ENCODE measurements at regions not wholly inside any gene's neighbourhood (a gene's known extent, or its start where the extent isn't known, plus 50 kb on each side); places are given as distances from the start of the nearest gene placed in this dataset.
"Not testable (repeated sequence)": the region's sequence is repeated elsewhere in the genome, so short reads cannot be mapped to it uniquely, and the experiment has no call there.

GRCh38 chr13:89406096-89406495 lies 1734.9 kb downstream of the SLITRK5 start:
- H3K27ac ChIP-seq (ENCODE audit: low read depth, low read length); H3K9ac ChIP-seq (ENCODE audit: low read length in 5 of 5); H3K27me3 ChIP-seq (ENCODE audit: control insufficient read depth in 5 of 5, insufficient read depth in 4 of 5, low read length in 5 of 5); H3K4me3 ChIP-seq (ENCODE audit: low read depth in 1 of 5, low read length in 5 of 5); H3K4me1 ChIP-seq (ENCODE audit: control insufficient read depth in 5 of 5, insufficient read depth in 5 of 5, low read length in 5 of 5); H3K9me3 ChIP-seq (ENCODE audit: control insufficient read depth in 5 of 5, low read length in 5 of 5); H3K36me3 ChIP-seq (ENCODE audit: control insufficient read depth in 5 of 5, insufficient read depth in 5 of 5, low read length in 5 of 5): not testable (repeated sequence)

- no peaks in the 10 kb centered on the region for H3K36me3 ChIP-seq (ENCODE audit: control insufficient read depth in 5 of 5, insufficient read depth in 5 of 5, low read length in 5 of 5)
- H3K27ac ChIP-seq (ENCODE audit: low read depth, low read length), result no peak overlapping the region
- H3K4me1 ChIP-seq (ENCODE audit: control insufficient read depth in 5 of 5, insufficient read depth in 5 of 5, low read length in 5 of 5), result no peaks in the 10 kb centered on the region
- H3K9me3 ChIP-seq (ENCODE audit: control insufficient read depth in 5 of 5, low read length in 5 of 5), result no peaks in the 10 kb centered on the region
- no peak overlapping the region for H3K9ac ChIP-seq (ENCODE audit: low read length in 5 of 5)
- H3K27me3 ChIP-seq (ENCODE audit: control insufficient read depth in 5 of 5, insufficient read depth in 4 of 5, low read length in 5 of 5), result no peaks in the 10 kb centered on the region
- no peak overlapping the region for H3K4me3 ChIP-seq (ENCODE audit: low read depth in 1 of 5, low read length in 5 of 5)
Measured at GRCh38 chr13:89407357-89407756, 1736.2 kb downstream of the SLITRK5 start.

GRCh38 chr13:89432997-89433396 lies 1761.8 kb downstream of the SLITRK5 start:
- Histone ChIP-seq H3K9me3 (ENCODE audit: control insufficient read depth in 5 of 5, low read length in 5 of 5) (no peaks in the 10 kb centered on the region), H3K27ac (ENCODE audit: low read depth, low read length) (no peak overlapping the region), H3K36me3 (ENCODE audit: control insufficient read depth in 5 of 5, insufficient read depth in 5 of 5, low read length in 5 of 5) (no peaks in the 10 kb centered on the region), H3K9ac (ENCODE audit: low read length in 5 of 5) (no peak overlapping the region), H3K27me3 (ENCODE audit: control insufficient read depth in 5 of 5, insufficient read depth in 4 of 5, low read length in 5 of 5) (no peaks in the 10 kb centered on the region), H3K4me1 (ENCODE audit: control insufficient read depth in 5 of 5, insufficient read depth in 5 of 5, low read length in 5 of 5) (no peaks in the 10 kb centered on the region), H3K4me3 (ENCODE audit: low read depth in 1 of 5, low read length in 5 of 5) (no peak overlapping the region)

GRCh38 chr13:89434624-89435023 lies 1763.5 kb downstream of the SLITRK5 start:
- not testable (repeated sequence) for H3K9ac ChIP-seq (ENCODE audit: low read length in 5 of 5); H3K27ac ChIP-seq (ENCODE audit: low read depth, low read length); H3K27me3 ChIP-seq (ENCODE audit: control insufficient read depth in 5 of 5, insufficient read depth in 4 of 5, low read length in 5 of 5); H3K4me3 ChIP-seq (ENCODE audit: low read depth in 1 of 5, low read length in 5 of 5); H3K9me3 ChIP-seq (ENCODE audit: control insufficient read depth in 5 of 5, low read length in 5 of 5); H3K4me1 ChIP-seq (ENCODE audit: control insufficient read depth in 5 of 5, insufficient read depth in 5 of 5, low read length in 5 of 5); H3K36me3 ChIP-seq (ENCODE audit: control insufficient read depth in 5 of 5, insufficient read depth in 5 of 5, low read length in 5 of 5)

GRCh38 chr13:89454681-89455080 lies 1783.5 kb downstream of the SLITRK5 start:
- Histone ChIP-seq H3K36me3 (ENCODE audit: control insufficient read depth in 5 of 5, insufficient read depth in 5 of 5, low read length in 5 of 5) (no peaks in the 10 kb centered on the region), H3K27ac (ENCODE audit: low read depth, low read length) (no peak overlapping the region), H3K9ac (ENCODE audit: low read length in 5 of 5) (no peak overlapping the region), H3K9me3 (ENCODE audit: control insufficient read depth in 5 of 5, low read length in 5 of 5) (no peaks in the 10 kb centered on the region), H3K27me3 (ENCODE audit: control insufficient read depth in 5 of 5, insufficient read depth in 4 of 5, low read length in 5 of 5) (no peaks in the 10 kb centered on the region), H3K4me1 (ENCODE audit: control insufficient read depth in 5 of 5, insufficient read depth in 5 of 5, low read length in 5 of 5) (peaks cover 0 to 15% (median 10%) of the 10 kb centered on the region in 5 donors), H3K4me3 (ENCODE audit: low read depth in 1 of 5, low read length in 5 of 5) (no peak overlapping the region)

- no peaks in the 10 kb centered on the region for H3K36me3 ChIP-seq (ENCODE audit: control insufficient read depth in 5 of 5, insufficient read depth in 5 of 5, low read length in 5 of 5)
- H3K9ac ChIP-seq (ENCODE audit: low read length in 5 of 5), result no peak overlapping the region
- no peak overlapping the region for H3K27ac ChIP-seq (ENCODE audit: low read depth, low read length)
- H3K27me3 ChIP-seq (ENCODE audit: control insufficient read depth in 5 of 5, insufficient read depth in 4 of 5, low read length in 5 of 5), result no peaks in the 10 kb centered on the region
- no peaks in the 10 kb centered on the region for H3K9me3 ChIP-seq (ENCODE audit: control insufficient read depth in 5 of 5, low read length in 5 of 5)
- H3K4me1 ChIP-seq (ENCODE audit: control insufficient read depth in 5 of 5, insufficient read depth in 5 of 5, low read length in 5 of 5), result peaks cover 0 to 15% (median 10%) of the 10 kb centered on the region in 5 donors
- H3K4me3 ChIP-seq (ENCODE audit: low read depth in 1 of 5, low read length in 5 of 5), result no peak overlapping the region
Measured at GRCh38 chr13:89455225-89455624, 1784.1 kb downstream of the SLITRK5 start.

GRCh38 chr13:89455741-89456140 lies 1784.6 kb downstream of the SLITRK5 start:
- no peak overlapping the region for H3K4me3 ChIP-seq (ENCODE audit: low read depth in 1 of 5, low read length in 5 of 5)
- H3K9ac ChIP-seq (ENCODE audit: low read length in 5 of 5), result no peak overlapping the region
- no peaks in the 10 kb centered on the region for H3K27me3 ChIP-seq (ENCODE audit: control insufficient read depth in 5 of 5, insufficient read depth in 4 of 5, low read length in 5 of 5)
- H3K36me3 ChIP-seq (ENCODE audit: control insufficient read depth in 5 of 5, insufficient read depth in 5 of 5, low read length in 5 of 5), result no peaks in the 10 kb centered on the region
- H3K4me1 ChIP-seq (ENCODE audit: control insufficient read depth in 5 of 5, insufficient read depth in 5 of 5, low read length in 5 of 5), result peaks cover 0 to 15% (median 10%) of the 10 kb centered on the region in 5 donors
- H3K9me3 ChIP-seq (ENCODE audit: control insufficient read depth in 5 of 5, low read length in 5 of 5), result no peaks in the 10 kb centered on the region
- H3K27ac ChIP-seq (ENCODE audit: low read depth, low read length), result no peak overlapping the region

GRCh38 chr13:89457977-89458376 lies 1786.8 kb downstream of the SLITRK5 start:
- H3K4me3 ChIP-seq (ENCODE audit: low read depth in 1 of 5, low read length in 5 of 5), result no peak overlapping the region
- H3K27ac ChIP-seq (ENCODE audit: low read depth, low read length), result no peak overlapping the region
- H3K4me1 ChIP-seq (ENCODE audit: control insufficient read depth in 5 of 5, insufficient read depth in 5 of 5, low read length in 5 of 5), result peaks cover 0 to 15% (median 10%) of the 10 kb centered on the region in 5 donors
- H3K9me3 ChIP-seq (ENCODE audit: control insufficient read depth in 5 of 5, low read length in 5 of 5), result no peaks in the 10 kb centered on the region
- H3K36me3 ChIP-seq (ENCODE audit: control insufficient read depth in 5 of 5, insufficient read depth in 5 of 5, low read length in 5 of 5), result no peaks in the 10 kb centered on the region
- H3K9ac ChIP-seq (ENCODE audit: low read length in 5 of 5), result no peak overlapping the region
- H3K27me3 ChIP-seq (ENCODE audit: control insufficient read depth in 5 of 5, insufficient read depth in 4 of 5, low read length in 5 of 5), result no peaks in the 10 kb centered on the region

- Histone ChIP-seq H3K9ac (ENCODE audit: low read length in 5 of 5) (no peak overlapping the region), H3K27ac (ENCODE audit: low read depth, low read length) (no peak overlapping the region), H3K4me3 (ENCODE audit: low read depth in 1 of 5, low read length in 5 of 5) (no peak overlapping the region), H3K27me3 (ENCODE audit: control insufficient read depth in 5 of 5, insufficient read depth in 4 of 5, low read length in 5 of 5) (no peaks in the 10 kb centered on the region), H3K36me3 (ENCODE audit: control insufficient read depth in 5 of 5, insufficient read depth in 5 of 5, low read length in 5 of 5) (no peaks in the 10 kb centered on the region), H3K9me3 (ENCODE audit: control insufficient read depth in 5 of 5, low read length in 5 of 5) (no peaks in the 10 kb centered on the region), H3K4me1 (ENCODE audit: control insufficient read depth in 5 of 5, insufficient read depth in 5 of 5, low read length in 5 of 5) (peaks cover 0 to 15% (median 10%) of the 10 kb centered on the region in 5 donors)
Measured at GRCh38 chr13:89458456-89458855, 1787.3 kb downstream of the SLITRK5 start.

- not testable (repeated sequence) for H3K27ac ChIP-seq (ENCODE audit: low read depth, low read length); H3K27me3 ChIP-seq (ENCODE audit: control insufficient read depth in 5 of 5, insufficient read depth in 4 of 5, low read length in 5 of 5); H3K9me3 ChIP-seq (ENCODE audit: control insufficient read depth in 5 of 5, low read length in 5 of 5); H3K36me3 ChIP-seq (ENCODE audit: control insufficient read depth in 5 of 5, insufficient read depth in 5 of 5, low read length in 5 of 5); H3K9ac ChIP-seq (ENCODE audit: low read length in 5 of 5); H3K4me3 ChIP-seq (ENCODE audit: low read depth in 1 of 5, low read length in 5 of 5)
- H3K4me1 ChIP-seq (ENCODE audit: control insufficient read depth in 5 of 5, insufficient read depth in 5 of 5, low read length in 5 of 5), result peaks cover 0 to 15% (median 10%) of the 10 kb centered on the region in 5 donors
Measured at GRCh38 chr13:89460895-89461294, 1789.7 kb downstream of the SLITRK5 start.

GRCh38 chr13:89465366-89465765 lies 1794.2 kb downstream of the SLITRK5 start:
- H3K27ac ChIP-seq (ENCODE audit: low read depth, low read length), result no peak overlapping the region
- H3K9ac ChIP-seq (ENCODE audit: low read length in 5 of 5), result no peak overlapping the region
- H3K4me1 ChIP-seq (ENCODE audit: control insufficient read depth in 5 of 5, insufficient read depth in 5 of 5, low read length in 5 of 5), result no peaks in the 10 kb centered on the region

More at GRCh38 chr13:89465366-89465765, 1794.2 kb downstream of the SLITRK5 start:
- Histone ChIP-seq H3K9me3 (ENCODE audit: control insufficient read depth in 5 of 5, low read length in 5 of 5) (no peaks in the 10 kb centered on the region), H3K27me3 (ENCODE audit: control insufficient read depth in 5 of 5, insufficient read depth in 4 of 5, low read length in 5 of 5) (no peaks in the 10 kb centered on the region), H3K36me3 (ENCODE audit: control insufficient read depth in 5 of 5, insufficient read depth in 5 of 5, low read length in 5 of 5) (no peaks in the 10 kb centered on the region), H3K4me3 (ENCODE audit: low read depth in 1 of 5, low read length in 5 of 5) (no peak overlapping the region)

All from subcutaneous abdominal adipose tissue (tissue), 5 donors.